ENCODE measurements at regions not wholly inside any gene's neighbourhood (a gene's known extent, or its start where the extent isn't known, plus 50 kb on each side); places are given as distances from the start of the nearest gene placed in this dataset.
"Not testable (repeated sequence)": the region's sequence is repeated elsewhere in the genome, so short reads cannot be mapped to it uniquely, and the experiment has no call there.

- Mint-ChIP-seq H3K4me1 (ENCODE audit: low read depth) (peaks cover 6% of the 10 kb centered on the region), H3K9me3 (no peaks in the 10 kb centered on the region), H3K36me3 (ENCODE audit: low read depth) (no peaks in the 10 kb centered on the region), H3K27ac (no peak overlapping the region), H3K4me3 (no peak overlapping the region), H3K27me3 (peaks cover 62% of the 10 kb centered on the region)
- intact Hi-C loops (cut with micrococcal nuclease) = no loop called here
Measured at GRCh38 chr6:163863565-163863964, 449.0 kb downstream of the QKI start.

GRCh38 chr6:163862701-163863100 lies 448.2 kb downstream of the QKI start:
- intact Hi-C loops (cut with micrococcal nuclease) = no loop called here
- Mint-ChIP-seq H3K27ac (no peak overlapping the region), H3K9me3 (no peaks in the 10 kb centered on the region), H3K4me1 (ENCODE audit: low read depth) (peaks cover 6% of the 10 kb centered on the region), H3K36me3 (ENCODE audit: low read depth) (no peaks in the 10 kb centered on the region), H3K4me3 (no peak overlapping the region), H3K27me3 (peaks cover 64% of the 10 kb centered on the region)

GRCh38 chr6:163861627-163862026 lies 447.1 kb downstream of the QKI start:
- H3K4me3 Mint-ChIP-seq = no peak overlapping the region
- H3K27me3 Mint-ChIP-seq = peaks cover 56% of the 10 kb centered on the region
- intact Hi-C loops (cut with micrococcal nuclease) = no loop called here
- H3K27ac Mint-ChIP-seq = no peak overlapping the region
- no peaks in the 10 kb centered on the region for H3K9me3 Mint-ChIP-seq
- H3K4me1 Mint-ChIP-seq (ENCODE audit: low read depth) = peaks cover 6% of the 10 kb centered on the region
- no peaks in the 10 kb centered on the region for H3K36me3 Mint-ChIP-seq (ENCODE audit: low read depth)

GRCh38 chr6:163860287-163861081 lies 446.0 kb downstream of the QKI start:
- no peak overlapping the region for H3K4me3 Mint-ChIP-seq
- peaks cover 4% of the 10 kb centered on the region for H3K4me1 Mint-ChIP-seq (ENCODE audit: low read depth)
- peaks cover 49% of the 10 kb centered on the region for H3K27me3 Mint-ChIP-seq
- H3K36me3 Mint-ChIP-seq (ENCODE audit: low read depth) = no peaks in the 10 kb centered on the region
- intact Hi-C loops (cut with micrococcal nuclease) = no loop called here
- H3K9me3 Mint-ChIP-seq = no peaks in the 10 kb centered on the region
- H3K27ac Mint-ChIP-seq = no peak overlapping the region

GRCh38 chr6:163858870-163859269 lies 444.4 kb downstream of the QKI start:
- H3K4me1 Mint-ChIP-seq (ENCODE audit: low read depth); H3K36me3 Mint-ChIP-seq (ENCODE audit: low read depth); H3K9me3 Mint-ChIP-seq; H3K4me3 Mint-ChIP-seq; H3K27ac Mint-ChIP-seq; intact Hi-C loops (cut with micrococcal nuclease): not testable (repeated sequence)
- peaks cover 44% of the 10 kb centered on the region for H3K27me3 Mint-ChIP-seq

GRCh38 chr6:163857421-163857820 lies 442.9 kb downstream of the QKI start:
- Mint-ChIP-seq H3K4me1 (ENCODE audit: low read depth) (peaks cover 7% of the 10 kb centered on the region), H3K27me3 (peaks cover 38% of the 10 kb centered on the region), H3K9me3 (no peaks in the 10 kb centered on the region), H3K4me3 (no peak overlapping the region), H3K27ac (no peak overlapping the region), H3K36me3 (ENCODE audit: low read depth) (no peaks in the 10 kb centered on the region)
- intact Hi-C loops (cut with micrococcal nuclease) = no loop called here

GRCh38 chr6:163850874-163851273 lies 436.4 kb downstream of the QKI start:
- Mint-ChIP-seq H3K9me3 (peaks cover 33% of the 10 kb centered on the region), H3K27me3 (peaks cover 19% of the 10 kb centered on the region), H3K27ac (no peak overlapping the region), H3K36me3 (ENCODE audit: low read depth) (no peaks in the 10 kb centered on the region), H3K4me3 (no peak overlapping the region), H3K4me1 (ENCODE audit: low read depth) (peaks cover 7% of the 10 kb centered on the region)
- intact Hi-C loops (cut with micrococcal nuclease) = no loop called here

GRCh38 chr6:163844761-163845160 lies 430.2 kb downstream of the QKI start:
- intact Hi-C loops (cut with micrococcal nuclease) = no loop called here

GRCh38 chr6:163844357-163844756 lies 429.8 kb downstream of the QKI start:
- peaks cover 25% of the 10 kb centered on the region for H3K9me3 Mint-ChIP-seq
- H3K4me3 Mint-ChIP-seq = no peak overlapping the region
- no peaks in the 10 kb centered on the region for H3K36me3 Mint-ChIP-seq (ENCODE audit: low read depth)
- no peak overlapping the region for H3K27ac Mint-ChIP-seq
- H3K27me3 Mint-ChIP-seq = peaks cover 29% of the 10 kb centered on the region
- intact Hi-C loops (cut with micrococcal nuclease) = no loop called here
- H3K4me1 Mint-ChIP-seq (ENCODE audit: low read depth) = no peaks in the 10 kb centered on the region

More at GRCh38 chr6:163844761-163845160, 430.2 kb downstream of the QKI start:
- peaks cover 30% of the 10 kb centered on the region for H3K27me3 Mint-ChIP-seq
- H3K9me3 Mint-ChIP-seq = peaks cover 26% of the 10 kb centered on the region
- H3K4me1 Mint-ChIP-seq (ENCODE audit: low read depth) = no peaks in the 10 kb centered on the region
- H3K27ac Mint-ChIP-seq = no peak overlapping the region
- H3K36me3 Mint-ChIP-seq (ENCODE audit: low read depth) = no peaks in the 10 kb centered on the region
- H3K4me3 Mint-ChIP-seq = no peak overlapping the region

GRCh38 chr6:163843218-163843617 lies 428.7 kb downstream of the QKI start:
- peaks cover 16% of the 10 kb centered on the region for H3K9me3 Mint-ChIP-seq
- H3K4me3 Mint-ChIP-seq = no peak overlapping the region
- no peaks in the 10 kb centered on the region for H3K36me3 Mint-ChIP-seq (ENCODE audit: low read depth)
- no peaks in the 10 kb centered on the region for H3K4me1 Mint-ChIP-seq (ENCODE audit: low read depth)
- peaks cover 24% of the 10 kb centered on the region for H3K27me3 Mint-ChIP-seq
- no peak overlapping the region for H3K27ac Mint-ChIP-seq
- intact Hi-C loops (cut with micrococcal nuclease) = no loop called here

GRCh38 chr6:163842467-163842866 lies 427.9 kb downstream of the QKI start:
- no peaks in the 10 kb centered on the region for H3K36me3 Mint-ChIP-seq (ENCODE audit: low read depth)
- H3K9me3 Mint-ChIP-seq = peaks cover 16% of the 10 kb centered on the region
- peaks cover 30% of the 10 kb centered on the region for H3K27me3 Mint-ChIP-seq
- H3K27ac Mint-ChIP-seq = no peak overlapping the region
- intact Hi-C loops (cut with micrococcal nuclease) = no loop called here
- no peak overlapping the region for H3K4me3 Mint-ChIP-seq
- H3K4me1 Mint-ChIP-seq (ENCODE audit: low read depth) = no peaks in the 10 kb centered on the region

- Mint-ChIP-seq H3K4me3 (no peak overlapping the region), H3K4me1 (ENCODE audit: low read depth) (no peaks in the 10 kb centered on the region), H3K9me3 (peaks cover 16% of the 10 kb centered on the region), H3K27ac (no peak overlapping the region), H3K36me3 (ENCODE audit: low read depth) (no peaks in the 10 kb centered on the region), H3K27me3 (peaks cover 32% of the 10 kb centered on the region)
- intact Hi-C loops (cut with micrococcal nuclease) = no loop called here
Measured at GRCh38 chr6:163841733-163842132, 427.2 kb downstream of the QKI start.

GRCh38 chr6:163841326-163841725 lies 426.8 kb downstream of the QKI start:
- Mint-ChIP-seq H3K4me1 (ENCODE audit: low read depth) (no peaks in the 10 kb centered on the region), H3K4me3 (no peak overlapping the region), H3K27me3 (peaks cover 36% of the 10 kb centered on the region), H3K27ac (no peak overlapping the region), H3K9me3 (peaks cover 16% of the 10 kb centered on the region), H3K36me3 (ENCODE audit: low read depth) (no peaks in the 10 kb centered on the region)
- intact Hi-C loops (cut with micrococcal nuclease) = no loop called here

GRCh38 chr6:163840880-163841279 lies 426.4 kb downstream of the QKI start:
- intact Hi-C loops (cut with micrococcal nuclease) = no loop called here
- no peaks in the 10 kb centered on the region for H3K36me3 Mint-ChIP-seq (ENCODE audit: low read depth)
- peaks cover 16% of the 10 kb centered on the region for H3K9me3 Mint-ChIP-seq
- H3K27ac Mint-ChIP-seq = no peak overlapping the region
- H3K4me3 Mint-ChIP-seq = no peak overlapping the region
- peaks cover 38% of the 10 kb centered on the region for H3K27me3 Mint-ChIP-seq
- H3K4me1 Mint-ChIP-seq (ENCODE audit: low read depth) = no peaks in the 10 kb centered on the region

GRCh38 chr6:163839296-163839695 lies 424.8 kb downstream of the QKI start:
- Mint-ChIP-seq H3K27ac (no peak overlapping the region), H3K4me3 (no peak overlapping the region), H3K27me3 (peaks cover 41% of the 10 kb centered on the region), H3K9me3 (peaks cover 16% of the 10 kb centered on the region), H3K36me3 (ENCODE audit: low read depth) (no peaks in the 10 kb centered on the region), H3K4me1 (ENCODE audit: low read depth) (peaks cover 6% of the 10 kb centered on the region)
- intact Hi-C loops (cut with micrococcal nuclease) = no loop called here
